ENCODE measurements at regions not wholly inside any gene's neighbourhood (a gene's known extent, or its start where the extent isn't known, plus 50 kb on each side); places are given as distances from the start of the nearest gene placed in this dataset.

DNA sequence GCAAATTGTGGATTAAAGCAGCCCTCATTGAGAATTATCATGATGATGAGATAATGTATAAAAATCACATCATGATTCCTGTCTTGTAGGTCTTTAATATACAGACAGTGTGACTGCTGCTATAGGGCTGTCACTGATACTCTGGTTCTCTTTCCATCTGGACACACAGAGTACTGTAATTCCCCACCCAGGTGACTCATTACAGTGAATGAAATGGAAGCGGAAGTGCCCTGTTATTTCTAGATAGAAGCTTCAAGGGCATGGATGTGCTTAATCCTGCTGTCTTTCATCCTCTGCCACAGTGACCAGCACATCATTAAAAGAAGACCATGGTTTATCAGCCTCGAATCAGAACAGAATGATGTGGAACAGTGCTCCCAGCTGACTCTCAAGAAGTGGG is 1234.0 kb downstream of the SORCS3 start:
- no peak for TF ChIP-seq ZNF274 (IDR thresholded peaks at IDR 0.05; ENCODE audit: low read depth, low read length)
- TF ChIP-seq YY1 (IDR thresholded peaks at IDR 0.05; ENCODE audit: insufficient read depth, insufficient read length) = no peak

All from NT2/D1 (cell line).